ENCODE measurements at regions not wholly inside any gene's neighbourhood (a gene's known extent, or its start where the extent isn't known, plus 50 kb on each side); places are given as distances from the start of the nearest gene placed in this dataset.

- TF ChIP-seq POLR2A (IDR thresholded peaks at IDR 0.05; ENCODE audit: low read depth, low read length) (no peak), POLR2AphosphoS5 (IDR thresholded peaks at IDR 0.05; ENCODE audit: low read depth, low read length) (no peak), TAF1 (IDR thresholded peaks at IDR 0.05; ENCODE audit: borderline replicate concordance, low read depth, low read length) (no peak)
Measured at GRCh38 chr14:51431033-51431709, 191.1 kb downstream of the TMX1 start.
